ENCODE measurements at regions not wholly inside any gene's neighbourhood (a gene's known extent, or its start where the extent isn't known, plus 50 kb on each side); places are given as distances from the start of the nearest gene placed in this dataset.
"Not testable (repeated sequence)": the region's sequence is repeated elsewhere in the genome, so short reads cannot be mapped to it uniquely, and the experiment has no call there.

DNA sequence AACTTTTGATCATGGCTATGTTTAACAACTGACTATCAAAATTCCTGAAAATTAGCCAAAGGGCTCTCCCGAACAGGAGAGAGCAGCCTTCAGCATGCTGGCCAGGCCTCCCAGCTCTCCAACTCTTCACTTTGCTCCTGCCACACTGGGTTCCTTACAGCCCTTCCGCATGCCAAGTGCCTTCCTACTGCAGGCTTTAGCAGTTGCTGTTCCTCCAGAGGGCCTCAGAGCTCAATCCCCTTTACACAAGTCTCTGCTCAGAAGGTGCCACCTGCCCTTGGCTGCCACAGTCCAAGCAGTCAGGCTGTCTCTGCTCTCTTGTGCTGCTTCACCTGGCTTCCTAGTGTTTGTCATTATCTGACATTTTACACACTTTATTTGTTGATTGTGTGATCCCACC lies 553.1 kb upstream of the PPP2R3A start:
- Histone ChIP-seq H3K27ac (no peak overlapping the region), H3K36me3 (no peaks in the 10 kb centered on the region), H3K27me3 (no peaks in the 10 kb centered on the region), H3K4me3 (no peak overlapping the region), H3K4me1 (no peaks in the 10 kb centered on the region), H3K9me3 (no peaks in the 10 kb centered on the region)
- WGBS, 2 donors (ENCODE audit: low coverage in 1 of 2): 58 to 72% methylated on average over 2 of the region's 2 CpGs
- no peak for ATAC-seq
- TF ChIP-seq EP300 (IDR thresholded peaks at IDR 0.05) (no peak), POLR2A (IDR thresholded peaks at IDR 0.05) (no peak), POLR2AphosphoS5 (IDR thresholded peaks at IDR 0.05) (no peak)
- TF ChIP-seq, protein P1, sequence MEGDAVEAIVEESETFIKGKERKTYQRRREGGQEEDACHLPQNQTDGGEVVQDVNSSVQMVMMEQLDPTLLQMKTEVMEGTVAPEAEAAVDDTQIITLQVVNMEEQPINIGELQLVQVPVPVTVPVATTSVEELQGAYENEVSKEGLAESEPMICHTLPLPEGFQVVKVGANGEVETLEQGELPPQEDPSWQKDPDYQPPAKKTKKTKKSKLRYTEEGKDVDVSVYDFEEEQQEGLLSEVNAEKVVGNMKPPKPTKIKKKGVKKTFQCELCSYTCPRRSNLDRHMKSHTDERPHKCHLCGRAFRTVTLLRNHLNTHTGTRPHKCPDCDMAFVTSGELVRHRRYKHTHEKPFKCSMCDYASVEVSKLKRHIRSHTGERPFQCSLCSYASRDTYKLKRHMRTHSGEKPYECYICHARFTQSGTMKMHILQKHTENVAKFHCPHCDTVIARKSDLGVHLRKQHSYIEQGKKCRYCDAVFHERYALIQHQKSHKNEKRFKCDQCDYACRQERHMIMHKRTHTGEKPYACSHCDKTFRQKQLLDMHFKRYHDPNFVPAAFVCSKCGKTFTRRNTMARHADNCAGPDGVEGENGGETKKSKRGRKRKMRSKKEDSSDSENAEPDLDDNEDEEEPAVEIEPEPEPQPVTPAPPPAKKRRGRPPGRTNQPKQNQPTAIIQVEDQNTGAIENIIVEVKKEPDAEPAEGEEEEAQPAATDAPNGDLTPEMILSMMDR (IDR thresholded peaks at IDR 0.05): no peak

DNA sequence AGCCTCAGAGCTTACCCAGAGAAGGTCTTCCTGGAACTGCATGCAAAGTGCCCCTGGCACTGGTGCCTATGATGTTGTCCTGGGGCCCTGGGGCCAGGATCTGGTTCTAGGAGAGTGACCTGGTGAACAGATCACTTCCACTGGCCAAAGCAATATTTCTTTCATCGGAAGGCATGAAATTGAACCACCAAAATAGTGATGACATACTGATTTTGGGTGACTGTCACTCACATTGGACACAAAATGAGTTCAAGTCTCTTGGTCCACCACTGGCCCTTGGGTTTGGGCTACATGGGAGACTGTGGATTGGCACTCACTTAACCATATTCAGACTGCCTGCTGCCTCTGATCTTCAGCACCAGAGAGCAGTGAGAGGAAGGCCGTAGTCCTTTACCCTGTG lies 549.3 kb upstream of the PPP2R3A start:
- ATAC-seq: no peak
- no peak overlapping the region for H3K27ac ChIP-seq
- no peaks in the 10 kb centered on the region for H3K9me3 ChIP-seq
- H3K36me3 ChIP-seq: no peaks in the 10 kb centered on the region
- no peaks in the 10 kb centered on the region for H3K4me1 ChIP-seq
- H3K4me3 ChIP-seq: no peak overlapping the region
- 100% methylated on average over 1 of the region's 2 CpGs; no CpG with 5 or more reads in 1 of the 2 donors for WGBS, 2 donors (ENCODE audit: low coverage in 1 of 2)
- TF ChIP-seq POLR2AphosphoS5 (IDR thresholded peaks at IDR 0.05) (no peak), POLR2A (IDR thresholded peaks at IDR 0.05) (no peak), EP300 (IDR thresholded peaks at IDR 0.05) (no peak)
- TF ChIP-seq, protein P1 (IDR thresholded peaks at IDR 0.05): no peak
- H3K27me3 ChIP-seq: no peaks in the 10 kb centered on the region

DNA sequence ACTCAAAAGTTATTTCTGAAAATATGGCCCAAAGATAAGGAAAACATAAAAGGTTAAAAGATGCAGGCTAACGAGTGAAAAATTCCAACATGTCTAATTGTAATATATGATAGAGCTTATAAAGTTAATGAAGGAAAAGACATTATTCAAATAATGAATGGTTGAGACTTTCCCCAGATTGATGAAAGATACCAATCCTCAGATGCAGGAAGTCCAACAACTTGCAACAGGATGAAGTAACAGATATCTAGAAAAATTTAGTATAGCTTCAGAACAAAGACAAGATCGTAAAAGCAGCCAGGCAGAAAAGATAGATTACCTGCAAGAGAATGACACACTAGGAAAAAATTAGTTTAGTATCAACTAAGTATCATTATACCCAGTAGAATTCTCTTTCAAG lies 546.4 kb upstream of the PPP2R3A start:
- TF ChIP-seq EP300 (IDR thresholded peaks at IDR 0.05) (no peak), POLR2AphosphoS5 (IDR thresholded peaks at IDR 0.05) (no peak), POLR2A (IDR thresholded peaks at IDR 0.05) (no peak)
- TF ChIP-seq, protein P1 (IDR thresholded peaks at IDR 0.05): no peak
- no peaks in the 10 kb centered on the region for H3K27me3 ChIP-seq
- ATAC-seq: no peak
- H3K4me1 ChIP-seq: no peaks in the 10 kb centered on the region
- WGBS, 2 donors (ENCODE audit: low coverage in 1 of 2): 77 to 78% methylated on average over 2 of the region's 2 CpGs
- no peak overlapping the region for H3K27ac ChIP-seq
- no peak overlapping the region for H3K4me3 ChIP-seq
- H3K36me3 ChIP-seq: no peaks in the 10 kb centered on the region
- H3K9me3 ChIP-seq: no peaks in the 10 kb centered on the region

DNA sequence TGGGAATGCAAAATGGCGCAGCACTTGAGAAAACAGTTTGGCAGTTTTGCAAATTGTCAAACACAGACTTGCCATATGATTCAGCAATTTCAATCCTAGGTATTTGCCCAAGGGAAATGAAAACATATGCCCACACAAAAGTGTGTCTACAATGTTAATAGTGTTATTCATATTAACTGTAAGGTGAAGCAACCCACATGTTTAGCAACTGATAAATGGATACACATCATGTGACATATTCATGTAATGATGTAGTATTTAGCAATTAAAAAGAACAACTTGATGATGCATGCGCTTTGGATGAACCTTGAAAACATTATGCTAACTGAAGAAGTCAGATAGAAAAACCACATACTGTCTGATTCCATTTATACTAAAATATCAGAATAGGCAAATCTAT lies 539.0 kb upstream of the PPP2R3A start:
- Histone ChIP-seq H3K27me3 (no peaks in the 10 kb centered on the region), H3K4me1 (no peaks in the 10 kb centered on the region), H3K36me3 (no peaks in the 10 kb centered on the region), H3K9me3 (no peaks in the 10 kb centered on the region), H3K27ac (no peak overlapping the region), H3K4me3 (no peak overlapping the region)
- 90 to 94% methylated on average over 2 of the region's 2 CpGs for WGBS, 2 donors (ENCODE audit: low coverage in 1 of 2)
- no peak for TF ChIP-seq POLR2AphosphoS5 (IDR thresholded peaks at IDR 0.05)
- no peak for TF ChIP-seq POLR2A (IDR thresholded peaks at IDR 0.05)
- TF ChIP-seq EP300 (IDR thresholded peaks at IDR 0.05): no peak
- TF ChIP-seq, protein P1 (IDR thresholded peaks at IDR 0.05): no peak
- no peak for ATAC-seq

DNA sequence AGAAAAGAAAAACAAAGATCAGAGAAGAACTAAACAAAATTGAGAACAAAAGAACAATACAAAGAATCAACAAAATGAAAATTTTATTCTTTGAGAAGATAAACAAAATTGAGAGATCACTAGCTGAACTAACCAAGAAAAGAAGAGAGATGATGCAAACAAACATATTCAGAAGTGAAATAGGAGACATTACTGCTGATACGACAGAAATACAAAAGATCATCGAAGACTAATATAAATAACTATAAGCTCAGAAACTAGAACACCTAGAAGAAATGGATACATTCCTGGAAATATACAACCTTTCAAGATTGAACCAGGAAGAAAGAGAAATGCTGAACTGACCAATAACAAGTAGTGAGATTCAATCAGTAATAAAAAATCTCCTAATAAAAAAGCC lies 533.1 kb upstream of the PPP2R3A start:
- Histone ChIP-seq H3K27ac (no peak overlapping the region), H3K9me3 (no peaks in the 10 kb centered on the region), H3K4me3 (no peak overlapping the region), H3K4me1 (no peaks in the 10 kb centered on the region), H3K36me3 (no peaks in the 10 kb centered on the region), H3K27me3 (no peaks in the 10 kb centered on the region)
- WGBS, 2 donors (ENCODE audit: low coverage in 1 of 2): 81 to 85% methylated on average over 2 of the region's 2 CpGs
- no peak for ATAC-seq
- TF ChIP-seq POLR2AphosphoS5 (IDR thresholded peaks at IDR 0.05) (no peak), EP300 (IDR thresholded peaks at IDR 0.05) (no peak), POLR2A (IDR thresholded peaks at IDR 0.05) (no peak)
- TF ChIP-seq, protein P1 (IDR thresholded peaks at IDR 0.05): no peak

DNA sequence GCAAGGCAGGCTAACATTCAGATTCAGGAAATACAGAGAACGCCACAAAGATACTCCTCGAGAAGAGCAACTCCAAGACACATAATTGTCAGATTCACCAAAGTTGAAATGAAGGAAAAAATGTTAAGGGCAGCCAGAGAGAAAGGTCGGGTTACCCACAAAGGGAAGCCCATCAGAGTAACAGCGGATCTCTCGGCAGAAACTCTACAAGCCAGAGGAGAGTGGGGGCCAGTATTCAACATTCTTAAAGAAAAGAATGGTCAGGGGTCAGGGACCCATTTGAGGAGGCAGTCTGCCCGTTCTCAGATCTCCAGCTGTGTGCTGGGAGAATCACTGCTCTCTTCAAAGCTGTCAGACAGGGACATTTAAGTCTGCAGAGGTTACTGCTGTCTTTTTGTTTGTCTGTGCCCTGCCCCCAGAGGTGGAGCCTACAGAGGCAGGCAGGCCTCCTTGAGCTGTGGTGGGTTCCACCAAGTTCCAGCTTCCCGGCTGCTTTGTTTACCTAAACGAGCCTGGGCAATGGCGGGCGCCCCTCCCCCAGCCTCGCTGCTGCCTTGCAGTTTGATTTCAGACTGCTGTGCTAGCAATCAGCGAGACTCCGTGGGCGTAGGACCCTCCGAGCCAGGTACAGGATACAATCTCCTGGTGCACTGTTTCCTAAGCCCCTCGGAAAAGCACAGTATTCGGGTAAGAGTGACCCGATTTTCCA lies 526.5 kb upstream of the PPP2R3A start:
- 75% methylated on average over 4 of the region's 18 CpGs; no CpG with 5 or more reads in 1 of the 2 donors for WGBS, 2 donors (ENCODE audit: low coverage in 1 of 2)
- not testable (repeated sequence) for ATAC-seq, H3K27ac ChIP-seq, H3K27me3 ChIP-seq, H3K4me3 ChIP-seq, H3K9me3 ChIP-seq, H3K4me1 ChIP-seq, H3K36me3 ChIP-seq

DNA sequence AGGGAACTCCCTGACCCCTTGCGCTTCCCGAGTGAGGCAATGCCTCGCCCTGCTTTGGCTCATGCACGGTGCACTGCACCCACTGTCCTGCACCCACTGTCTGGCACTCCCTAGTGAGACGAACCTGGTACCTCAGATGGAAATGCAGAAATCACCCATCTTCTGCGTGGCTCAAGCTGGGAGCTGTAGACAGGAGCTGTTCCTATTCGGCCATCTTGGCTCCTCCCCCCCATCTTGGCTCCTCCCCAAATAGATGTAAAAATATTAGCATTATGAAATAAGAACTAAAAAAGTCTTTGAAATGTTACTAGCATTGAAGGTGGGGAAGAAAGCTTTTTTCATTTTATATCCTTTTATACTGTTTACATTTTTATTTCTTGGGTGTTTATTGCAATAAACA lies 525.9 kb upstream of the PPP2R3A start:
- not testable (repeated sequence) for H3K36me3 ChIP-seq, H3K27me3 ChIP-seq, ATAC-seq, H3K27ac ChIP-seq, H3K4me3 ChIP-seq, H3K4me1 ChIP-seq, H3K9me3 ChIP-seq
- WGBS, 2 donors (ENCODE audit: low coverage in 1 of 2): 76% methylated on average over 2 of the region's 7 CpGs; no CpG with 5 or more reads in 1 of the 2 donors

Measured in gastroesophageal sphincter (tissue), 4 donors.